ENCODE measurements at regions not wholly inside any gene's neighbourhood (a gene's known extent, or its start where the extent isn't known, plus 50 kb on each side); places are given as distances from the start of the nearest gene placed in this dataset.

GRCh38 chr2:18073601-18074000, 195.1 kb downstream of the KCNS3 start:
- H2BK120ac ChIP-seq (replicated peaks; ENCODE audit: low read depth, low read length): no peak overlapping the region
- no peaks in the 10 kb centered on the region for H3K4me1 ChIP-seq (replicated peaks in 1 of 4; ENCODE audit: control insufficient read depth in 3 of 4, insufficient read depth in 4 of 4, low read length in 3 of 4)
- no peak overlapping the region for H4K5ac ChIP-seq (ENCODE audit: insufficient read length, low read depth, low read length)
- H3K4me3 ChIP-seq (ENCODE audit: extremely low read depth in 1 of 4, insufficient read depth in 2 of 4, low read depth in 3 of 4, low read length in 4 of 4): no peak overlapping the region
- DNase-seq (ENCODE audit: low read depth in 1 of 2, low spot score in 2 of 2) (no peak), FAIRE-seq (no peak)
- H3K27me3 ChIP-seq (replicated peaks in 1 of 4; ENCODE audit: control insufficient read depth in 3 of 4, extremely low read depth in 1 of 4, insufficient read depth in 3 of 4, low read length in 3 of 4): no peaks in the 10 kb centered on the region
- no peak overlapping the region for H3K18ac ChIP-seq (ENCODE audit: extremely low read depth, low read length)
- 97% methylated on average over 2 of the region's 2 CpGs; no CpG with 5 or more reads in 1 of the 2 experiments for WGBS, 2 experiments (ENCODE audit: extremely low coverage in 1 of 2, insufficient coverage in 1 of 2, insufficient read length in 1 of 2, insufficient replicate concordance in 2 of 2, low coverage in 1 of 2, low lambda C conversion rate in 2 of 2, missing lambda C conversion rate in 1 of 2)
- no peak overlapping the region for H3K4me2 ChIP-seq (ENCODE audit: insufficient read depth in 1 of 2, low read depth in 2 of 2, low read length in 2 of 2)
- no peak overlapping the region for H2AFZ ChIP-seq (ENCODE audit: low read length)
- POLR2A ChIA-PET (ENCODE audit: partially characterized antibody): no interaction called here
- H2BK20ac ChIP-seq (ENCODE audit: low read length): no peak overlapping the region
- H3K14ac ChIP-seq (ENCODE audit: insufficient read length): no peak overlapping the region
- no peak overlapping the region for H3K9ac ChIP-seq (replicated peaks in 1 of 4; ENCODE audit: extremely low read depth in 1 of 4, low read depth in 3 of 4, low read length in 3 of 4)
- H2BK12ac ChIP-seq (ENCODE audit: low read depth, low read length): no peak overlapping the region
- no peaks in the 10 kb centered on the region; the same call in 1 of the 2 replicates for H3K23me2 ChIP-seq (ENCODE audit: low read depth, low read length)
- no peaks in the 10 kb centered on the region for H4K20me1 ChIP-seq (replicated peaks in 1 of 2; ENCODE audit: control insufficient read depth in 1 of 2, insufficient read depth in 2 of 2, low read length in 2 of 2)
- no peak overlapping the region for H3K4ac ChIP-seq (replicated peaks; ENCODE audit: insufficient read length, low read depth, low read length)
- H4K8ac ChIP-seq (ENCODE audit: extremely low read depth, insufficient read depth, low read length): no peak overlapping the region
- H4K91ac ChIP-seq (replicated peaks; ENCODE audit: insufficient read length, low read length): no peak overlapping the region
- no peaks in the 10 kb centered on the region for H3K36me3 ChIP-seq (ENCODE audit: control insufficient read depth in 2 of 4, insufficient read depth in 4 of 4, low read length in 3 of 4)
- no peaks in the 10 kb centered on the region for H3K9me3 ChIP-seq (ENCODE audit: insufficient read depth in 2 of 2, low read depth in 1 of 2, low read length in 1 of 2)
- no peak overlapping the region for H3K27ac ChIP-seq (ENCODE audit: low read depth, low read length)
- no peak overlapping the region for H2BK15ac ChIP-seq (ENCODE audit: low read length)
- no peak overlapping the region for H3K56ac ChIP-seq (replicated peaks; ENCODE audit: insufficient read length, low read depth, low read length)
- H2AK5ac ChIP-seq (ENCODE audit: low read depth, low read length): no peak overlapping the region
- CTCF ChIA-PET (ENCODE audit: partially characterized antibody): no interaction called here
- H2BK5ac ChIP-seq (ENCODE audit: low read depth, low read length): no peak overlapping the region
- H3K23ac ChIP-seq (ENCODE audit: insufficient read length): no peak overlapping the region
- no peaks in the 10 kb centered on the region for H3K79me2 ChIP-seq (ENCODE audit: control insufficient read depth in 1 of 2, insufficient read depth in 2 of 2, low read length in 2 of 2)
- H3K79me1 ChIP-seq (ENCODE audit: low read depth, low read length): no peaks in the 10 kb centered on the region
- TF ChIP-seq SRF (IDR thresholded peaks at IDR 0.05; ENCODE audit: low read depth, low read length) (no peak), YY1 (IDR thresholded peaks at IDR 0.05; ENCODE audit: low read depth, low read length) (no peak), SIN3A (conservative IDR thresholded peaks at IDR 0.05 in 1 of 2, IDR thresholded peaks at IDR 0.05 in 1 of 2; ENCODE audit: low read depth in 1 of 2, low read length in 2 of 2) (no peak), ZNF274 (IDR thresholded peaks at IDR 0.05; ENCODE audit: borderline replicate concordance, extremely low read depth, low read length) (no peak), CHD2 (IDR thresholded peaks at IDR 0.05; ENCODE audit: low read length) (no peak), POLR2AphosphoS5 (IDR thresholded peaks at IDR 0.05; ENCODE audit: low read depth, low read length) (no peak), PHF8 (conservative IDR thresholded peaks at IDR 0.05; ENCODE audit: low read depth, low read length) (no peak), TAF7 (optimal IDR thresholded peaks at IDR 0.05; ENCODE audit: borderline replicate concordance, low read depth, low read length) (no peak), E2F6 (IDR thresholded peaks at IDR 0.05) (no peak), SIRT6 (IDR thresholded peaks at IDR 0.05; ENCODE audit: low read length) (no peak), TCF12 (IDR thresholded peaks at IDR 0.05; ENCODE audit: low read depth, low read length) (no peak), SAP30 (IDR thresholded peaks at IDR 0.05; ENCODE audit: insufficient read depth, insufficient replicate concordance, low read length) (no peak), TEAD4 (IDR thresholded peaks at IDR 0.05; ENCODE audit: low read depth, low read length) (no peak), EGR1 (IDR thresholded peaks at IDR 0.05; ENCODE audit: borderline replicate concordance, low read depth, low read length) (no peak), SP4 (IDR thresholded peaks at IDR 0.05; ENCODE audit: low read length) (no peak), BACH1 (IDR thresholded peaks at IDR 0.05; ENCODE audit: low read length) (no peak)
